ENCODE measurements at regions not wholly inside any gene's neighbourhood (a gene's known extent, or its start where the extent isn't known, plus 50 kb on each side); places are given as distances from the start of the nearest gene placed in this dataset.

GRCh38 chr4:177759729-177760128 lies 317.5 kb upstream of the AGA start:
- no peak for TF ChIP-seq POLR2A (IDR thresholded peaks at IDR 0.05)
- TF ChIP-seq, protein P1, sequence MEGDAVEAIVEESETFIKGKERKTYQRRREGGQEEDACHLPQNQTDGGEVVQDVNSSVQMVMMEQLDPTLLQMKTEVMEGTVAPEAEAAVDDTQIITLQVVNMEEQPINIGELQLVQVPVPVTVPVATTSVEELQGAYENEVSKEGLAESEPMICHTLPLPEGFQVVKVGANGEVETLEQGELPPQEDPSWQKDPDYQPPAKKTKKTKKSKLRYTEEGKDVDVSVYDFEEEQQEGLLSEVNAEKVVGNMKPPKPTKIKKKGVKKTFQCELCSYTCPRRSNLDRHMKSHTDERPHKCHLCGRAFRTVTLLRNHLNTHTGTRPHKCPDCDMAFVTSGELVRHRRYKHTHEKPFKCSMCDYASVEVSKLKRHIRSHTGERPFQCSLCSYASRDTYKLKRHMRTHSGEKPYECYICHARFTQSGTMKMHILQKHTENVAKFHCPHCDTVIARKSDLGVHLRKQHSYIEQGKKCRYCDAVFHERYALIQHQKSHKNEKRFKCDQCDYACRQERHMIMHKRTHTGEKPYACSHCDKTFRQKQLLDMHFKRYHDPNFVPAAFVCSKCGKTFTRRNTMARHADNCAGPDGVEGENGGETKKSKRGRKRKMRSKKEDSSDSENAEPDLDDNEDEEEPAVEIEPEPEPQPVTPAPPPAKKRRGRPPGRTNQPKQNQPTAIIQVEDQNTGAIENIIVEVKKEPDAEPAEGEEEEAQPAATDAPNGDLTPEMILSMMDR (IDR thresholded peaks at IDR 0.05), result no peak

All from vagina (tissue), 2 donors.